ENCODE measurements at regions not wholly inside any gene's neighbourhood (a gene's known extent, or its start where the extent isn't known, plus 50 kb on each side); places are given as distances from the start of the nearest gene placed in this dataset.

DNA sequence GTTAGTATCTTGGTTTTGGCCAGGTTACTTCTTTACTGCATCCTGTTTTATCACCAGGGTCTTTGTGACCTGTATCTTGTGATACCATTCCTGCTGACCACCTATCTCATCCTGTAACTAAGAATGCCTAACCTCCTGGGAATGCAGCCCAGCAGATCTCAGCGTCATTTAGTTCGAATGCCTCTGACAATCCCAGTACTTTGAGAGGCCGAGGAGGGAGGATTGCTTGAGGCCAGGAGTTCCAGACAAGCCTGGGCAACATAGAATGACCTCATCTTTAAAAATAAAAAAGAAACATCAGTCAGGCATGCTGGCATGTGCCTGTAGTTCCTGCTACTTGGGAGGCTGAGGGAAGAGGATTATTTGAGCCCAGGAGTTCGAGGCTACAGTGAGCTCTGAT is 206.5 kb downstream of the SUDS3 start:
- TF ChIP-seq, protein P1, sequence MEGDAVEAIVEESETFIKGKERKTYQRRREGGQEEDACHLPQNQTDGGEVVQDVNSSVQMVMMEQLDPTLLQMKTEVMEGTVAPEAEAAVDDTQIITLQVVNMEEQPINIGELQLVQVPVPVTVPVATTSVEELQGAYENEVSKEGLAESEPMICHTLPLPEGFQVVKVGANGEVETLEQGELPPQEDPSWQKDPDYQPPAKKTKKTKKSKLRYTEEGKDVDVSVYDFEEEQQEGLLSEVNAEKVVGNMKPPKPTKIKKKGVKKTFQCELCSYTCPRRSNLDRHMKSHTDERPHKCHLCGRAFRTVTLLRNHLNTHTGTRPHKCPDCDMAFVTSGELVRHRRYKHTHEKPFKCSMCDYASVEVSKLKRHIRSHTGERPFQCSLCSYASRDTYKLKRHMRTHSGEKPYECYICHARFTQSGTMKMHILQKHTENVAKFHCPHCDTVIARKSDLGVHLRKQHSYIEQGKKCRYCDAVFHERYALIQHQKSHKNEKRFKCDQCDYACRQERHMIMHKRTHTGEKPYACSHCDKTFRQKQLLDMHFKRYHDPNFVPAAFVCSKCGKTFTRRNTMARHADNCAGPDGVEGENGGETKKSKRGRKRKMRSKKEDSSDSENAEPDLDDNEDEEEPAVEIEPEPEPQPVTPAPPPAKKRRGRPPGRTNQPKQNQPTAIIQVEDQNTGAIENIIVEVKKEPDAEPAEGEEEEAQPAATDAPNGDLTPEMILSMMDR (IDR thresholded peaks at IDR 0.05) = no peak
- TF ChIP-seq POLR2A (IDR thresholded peaks at IDR 0.05) = no peak
